ENCODE measurements at regions not wholly inside any gene's neighbourhood (a gene's known extent, or its start where the extent isn't known, plus 50 kb on each side); places are given as distances from the start of the nearest gene placed in this dataset.

DNA sequence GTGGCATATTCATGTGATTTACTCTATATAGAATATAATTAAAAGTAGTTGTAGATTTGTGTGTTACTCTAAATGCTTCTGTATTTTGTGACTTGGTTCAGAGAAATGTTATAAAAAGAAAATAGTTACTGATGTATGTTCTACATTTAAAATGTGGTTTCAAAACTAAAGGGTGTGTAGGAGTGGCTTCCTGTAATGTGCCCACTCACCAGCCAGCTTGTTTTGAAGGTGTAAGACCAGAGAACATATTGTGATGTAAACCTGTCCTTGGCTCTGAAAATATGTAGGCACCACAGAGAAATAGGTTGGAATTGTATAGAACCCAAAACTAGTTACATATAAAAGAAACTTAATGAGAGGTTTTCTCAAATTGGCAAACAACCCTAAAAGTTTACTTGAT is 51.2 kb upstream of the ARRDC3 start:
- H2AFZ ChIP-seq (ENCODE audit: low read length): no peak overlapping the region
- ChIA-PET POLR2A (interaction anchor here (0.5 to 0.7 kb wide), 2 partner anchors 55 to 285 kb away, joined by 3 read pairs; no protein-coding TSS in a partner anchor), CTCF (ENCODE audit: unreplicated experiment) (no interaction called here)
- H3K9me2 ChIP-seq (ENCODE audit: insufficient read depth, low read length): no peaks in the 10 kb centered on the region
- H3K4me3 ChIP-seq (ENCODE audit: low read depth, low read length, poor library complexity, severe bottlenecking): no peak overlapping the region
- intact Hi-C loops (cut with micrococcal nuclease; ENCODE audit: unreplicated experiment): no loop called here
- no peaks in the 10 kb centered on the region for H4K20me1 ChIP-seq (ENCODE audit: insufficient read depth, low read length)
- H3K4me2 ChIP-seq (ENCODE audit: low read length): no peak overlapping the region
- no peaks in the 10 kb centered on the region for H3K36me3 ChIP-seq (ENCODE audit: insufficient read depth, low read length)
- no peak overlapping the region for H3K27ac ChIP-seq (ENCODE audit: low read depth, low read length, poor library complexity, severe bottlenecking)
- no peaks in the 10 kb centered on the region for H3K4me1 ChIP-seq (ENCODE audit: insufficient read depth, low read length, poor library complexity, severe bottlenecking)
- no TSS peak for BruUV-seq (replicated peaks)
- TF ChIP-seq EZH2phosphoT487 (IDR thresholded peaks at IDR 0.05; ENCODE audit: borderline replicate concordance, low read depth, low read length): no peak
- TF ChIP-seq, protein P1, sequence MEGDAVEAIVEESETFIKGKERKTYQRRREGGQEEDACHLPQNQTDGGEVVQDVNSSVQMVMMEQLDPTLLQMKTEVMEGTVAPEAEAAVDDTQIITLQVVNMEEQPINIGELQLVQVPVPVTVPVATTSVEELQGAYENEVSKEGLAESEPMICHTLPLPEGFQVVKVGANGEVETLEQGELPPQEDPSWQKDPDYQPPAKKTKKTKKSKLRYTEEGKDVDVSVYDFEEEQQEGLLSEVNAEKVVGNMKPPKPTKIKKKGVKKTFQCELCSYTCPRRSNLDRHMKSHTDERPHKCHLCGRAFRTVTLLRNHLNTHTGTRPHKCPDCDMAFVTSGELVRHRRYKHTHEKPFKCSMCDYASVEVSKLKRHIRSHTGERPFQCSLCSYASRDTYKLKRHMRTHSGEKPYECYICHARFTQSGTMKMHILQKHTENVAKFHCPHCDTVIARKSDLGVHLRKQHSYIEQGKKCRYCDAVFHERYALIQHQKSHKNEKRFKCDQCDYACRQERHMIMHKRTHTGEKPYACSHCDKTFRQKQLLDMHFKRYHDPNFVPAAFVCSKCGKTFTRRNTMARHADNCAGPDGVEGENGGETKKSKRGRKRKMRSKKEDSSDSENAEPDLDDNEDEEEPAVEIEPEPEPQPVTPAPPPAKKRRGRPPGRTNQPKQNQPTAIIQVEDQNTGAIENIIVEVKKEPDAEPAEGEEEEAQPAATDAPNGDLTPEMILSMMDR (conservative IDR thresholded peaks at IDR 0.05; ENCODE audit: low read length): no peak
- H3K79me2 ChIP-seq (ENCODE audit: insufficient read depth, low read depth, low read length): no peaks in the 10 kb centered on the region
- no peaks in the 10 kb centered on the region for H3K9me3 ChIP-seq (ENCODE audit: low read length)
- no peak for DNase-seq (ENCODE audit: low spot score)

DNA sequence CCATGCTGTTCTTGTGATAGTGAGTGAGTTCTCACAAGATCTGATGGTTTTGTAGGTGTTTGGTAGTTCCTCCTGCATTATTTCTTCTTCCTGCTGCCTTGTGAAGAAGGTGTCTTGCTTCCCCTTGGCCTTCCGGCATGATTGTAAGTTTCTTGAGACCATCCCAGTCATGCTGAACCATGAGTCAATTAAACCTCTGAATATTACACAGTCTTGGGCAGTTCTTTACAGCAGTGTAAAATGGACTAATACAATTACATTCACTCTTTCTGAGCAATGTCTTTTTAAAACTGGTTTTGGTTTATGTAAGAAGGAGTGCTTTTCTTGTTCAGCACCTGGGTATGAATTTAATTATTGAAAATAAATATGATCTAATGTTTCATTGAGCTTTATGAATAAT is 50.7 kb upstream of the ARRDC3 start:
- DNase-seq (ENCODE audit: low spot score): no peak
- no peak overlapping the region for H2AFZ ChIP-seq (ENCODE audit: low read length)
- no peak overlapping the region for H3K4me3 ChIP-seq (ENCODE audit: low read depth, low read length, poor library complexity, severe bottlenecking)
- TF ChIP-seq, protein P1 (conservative IDR thresholded peaks at IDR 0.05; ENCODE audit: low read length): no peak
- TF ChIP-seq EZH2phosphoT487 (IDR thresholded peaks at IDR 0.05; ENCODE audit: borderline replicate concordance, low read depth, low read length): no peak
- H4K20me1 ChIP-seq (ENCODE audit: insufficient read depth, low read length): no peaks in the 10 kb centered on the region
- POLR2A ChIA-PET: interaction anchor here (0.5 to 0.7 kb wide), 2 partner anchors 54 to 284 kb away, joined by 3 read pairs; no protein-coding TSS in a partner anchor
- no TSS peak for BruUV-seq (replicated peaks)
- intact Hi-C loops (cut with micrococcal nuclease; ENCODE audit: unreplicated experiment): no loop called here
- no peaks in the 10 kb centered on the region for H3K79me2 ChIP-seq (ENCODE audit: insufficient read depth, low read depth, low read length)
- no peaks in the 10 kb centered on the region for H3K4me1 ChIP-seq (ENCODE audit: insufficient read depth, low read length, poor library complexity, severe bottlenecking)
- H3K9me3 ChIP-seq (ENCODE audit: low read length): no peaks in the 10 kb centered on the region
- H3K4me2 ChIP-seq (ENCODE audit: low read length): no peak overlapping the region
- CTCF ChIA-PET (ENCODE audit: unreplicated experiment): no interaction called here
- no peaks in the 10 kb centered on the region for H3K9me2 ChIP-seq (ENCODE audit: insufficient read depth, low read length)
- no peak overlapping the region for H3K27ac ChIP-seq (ENCODE audit: low read depth, low read length, poor library complexity, severe bottlenecking)
- no peaks in the 10 kb centered on the region for H3K36me3 ChIP-seq (ENCODE audit: insufficient read depth, low read length)

Data from OCI-LY7 (cell line).